GM21717 (cell line): ENCODE measurements at regions not wholly inside any gene's neighbourhood (a gene's known extent, or its start where the extent isn't known, plus 50 kb on each side); places are given as distances from the start of the nearest gene placed in this dataset.

Source experiments
- ATAC-seq: cut with Tn5 transposase; IDR thresholded peaks from one replicate; pipeline ENCODE4 v1.9.1; 2021; ENCODE audit warnings: mild to moderate bottlenecking, moderate library complexity; ENCODE audit not compliant: unreplicated experiment

DNA sequence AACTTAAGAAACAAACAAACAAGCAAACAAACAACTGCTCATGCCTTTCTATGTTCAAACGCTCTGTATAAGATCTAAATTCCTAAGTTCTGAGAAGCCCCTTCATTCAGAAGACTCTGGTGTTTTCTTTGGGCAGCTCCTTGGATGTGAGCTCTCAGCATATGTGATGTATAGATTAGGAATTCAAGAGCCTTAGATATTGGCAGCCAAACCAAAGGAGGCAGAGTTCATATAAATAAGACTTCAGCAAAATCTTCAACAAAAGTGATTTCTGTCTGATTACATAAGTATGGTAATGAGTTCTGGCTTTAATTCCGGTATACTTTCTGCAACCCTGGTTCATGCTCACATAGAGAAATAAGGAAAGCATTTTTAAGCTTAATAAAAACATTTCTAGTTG, 145.6 kb downstream of the DYRK2 start:
- ATAC-seq = no peak

DNA sequence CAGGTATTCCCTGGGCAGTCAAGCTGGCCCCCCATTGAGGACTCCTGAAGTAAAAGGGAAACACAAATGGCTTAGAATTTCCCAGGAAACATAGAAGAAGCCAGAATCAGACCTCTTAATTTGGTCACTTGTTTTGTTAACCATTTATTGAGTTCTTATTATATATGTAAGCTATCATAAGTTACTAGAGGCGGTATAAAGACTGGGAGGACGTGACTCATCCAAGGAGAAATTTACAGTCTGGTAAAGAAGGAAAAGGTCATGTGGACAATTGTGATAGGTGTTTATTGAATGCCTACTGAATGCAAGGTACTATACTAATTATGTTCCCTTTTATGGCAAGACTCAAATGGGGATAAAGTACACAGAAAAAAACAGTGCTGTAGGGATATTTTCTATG, 146.7 kb downstream of the DYRK2 start:
- ATAC-seq = no peak

DNA sequence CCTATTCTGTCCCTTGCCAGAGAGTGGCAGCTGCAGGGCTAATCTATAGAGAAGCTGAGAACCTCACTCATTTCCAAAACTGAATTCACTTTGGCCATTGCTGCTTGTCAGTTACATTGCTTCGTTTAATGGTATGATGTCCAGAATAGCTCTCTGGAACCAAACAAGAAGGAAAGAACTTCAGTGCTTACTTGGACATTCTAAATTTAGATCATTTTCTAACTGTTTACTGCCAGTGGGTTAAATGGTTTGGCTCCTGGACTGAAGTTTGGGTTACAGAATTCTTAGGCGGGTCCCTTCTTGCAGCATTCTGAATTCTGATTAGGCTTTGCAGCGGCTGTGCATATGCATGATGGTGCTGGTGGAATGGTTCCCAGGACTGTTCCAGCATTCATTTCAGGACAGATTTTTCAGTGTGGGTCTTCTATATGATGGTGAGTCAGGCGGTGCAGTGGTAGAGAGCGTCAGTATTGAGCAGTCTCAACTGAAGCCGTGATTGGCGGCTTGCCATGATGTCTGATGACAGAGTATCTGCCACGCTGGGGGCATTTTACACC, 148.7 kb downstream of the DYRK2 start:
- ATAC-seq = no peak

DNA sequence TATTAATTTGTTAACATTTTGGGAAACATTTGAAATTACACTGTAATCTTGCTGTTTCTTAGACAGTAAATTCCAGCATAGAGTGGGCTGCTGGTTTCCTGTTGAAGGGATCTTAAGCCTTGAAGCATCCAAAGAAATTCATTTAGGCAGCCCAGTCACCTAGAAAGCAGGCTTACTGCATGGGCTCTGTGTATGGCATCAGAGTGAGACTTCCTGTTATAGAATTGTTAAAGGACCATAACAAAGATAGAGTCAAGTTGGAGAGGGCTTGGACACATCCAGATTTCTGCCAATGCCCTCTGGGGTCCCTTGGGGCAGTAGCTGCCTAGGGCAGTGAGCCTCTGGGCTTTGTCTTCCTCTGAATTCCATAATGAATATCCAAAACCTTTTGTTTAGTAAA, 149.2 kb downstream of the DYRK2 start:
- no peak for ATAC-seq

DNA sequence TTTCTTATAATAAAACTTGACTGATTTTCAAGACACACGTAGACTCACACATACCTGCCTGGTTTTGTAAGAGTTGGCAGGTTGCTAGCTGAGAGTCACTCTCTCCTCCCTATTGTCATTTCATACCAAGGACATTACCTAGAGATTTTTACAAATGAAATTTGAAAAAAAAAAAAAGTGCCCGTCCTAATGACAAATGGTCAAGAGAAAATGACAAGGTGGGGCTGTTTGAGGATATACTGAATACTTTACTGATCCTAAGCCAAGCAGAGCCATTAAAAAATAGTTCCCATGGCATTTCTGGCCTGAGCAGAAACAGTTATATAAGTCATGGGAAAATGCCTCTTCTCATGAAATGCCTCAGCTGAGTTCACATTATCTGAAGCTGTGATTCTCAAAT, 150.2 kb downstream of the DYRK2 start:
- no peak for ATAC-seq

DNA sequence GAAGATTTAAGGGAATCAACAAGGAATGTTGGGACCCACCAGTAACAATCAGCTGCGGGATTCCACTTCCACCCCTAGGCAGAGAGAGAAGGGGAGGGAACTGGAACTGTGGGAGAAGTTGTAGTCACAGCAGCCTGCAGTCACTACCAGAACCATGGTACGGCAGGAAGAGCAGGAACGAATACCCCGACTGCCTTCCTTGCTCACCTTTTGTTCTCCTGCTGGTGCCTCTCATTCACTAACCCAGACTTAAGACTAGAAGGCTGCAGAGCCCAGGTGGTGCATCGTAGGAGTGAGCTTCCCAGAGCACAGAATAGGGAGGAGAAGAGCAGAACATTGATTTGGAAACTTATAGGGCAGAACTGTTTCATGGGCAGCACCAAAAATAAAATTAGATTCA, 154.2 kb downstream of the DYRK2 start:
- no peak for ATAC-seq

DNA sequence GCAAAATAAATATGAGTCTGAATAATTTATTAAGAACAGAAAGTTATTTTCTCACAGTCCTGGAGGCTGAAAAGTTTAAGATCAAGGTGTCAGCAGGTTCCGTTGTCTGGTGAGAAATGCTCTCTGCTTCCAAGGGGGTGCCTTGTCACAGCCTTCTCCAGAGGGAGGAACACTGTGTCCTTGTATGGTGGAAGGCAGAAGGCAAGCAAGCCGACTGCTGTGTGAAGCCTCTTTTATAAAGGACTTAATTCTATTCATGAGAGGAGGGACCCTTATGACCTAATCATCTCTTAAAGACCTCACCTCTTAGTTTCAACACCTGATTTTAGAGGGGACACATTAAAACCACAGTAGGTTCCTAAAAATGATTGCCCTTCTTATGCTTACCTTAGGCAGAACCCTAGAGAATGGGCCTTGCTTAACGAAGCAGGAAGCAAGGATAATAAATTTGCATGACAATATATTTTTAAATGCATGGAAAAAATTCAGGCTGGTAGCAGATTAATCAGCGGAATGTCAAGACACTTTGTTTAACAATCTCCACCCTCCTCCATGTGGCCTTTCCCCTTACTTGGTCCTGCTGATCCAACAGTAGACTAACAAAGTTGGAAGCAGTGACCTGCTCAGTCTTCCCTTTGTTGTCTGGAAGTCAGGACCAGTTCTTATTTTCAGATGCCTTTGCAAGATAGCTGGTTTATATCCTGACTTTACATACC, 154.9 kb downstream of the DYRK2 start:
- no peak for ATAC-seq

DNA sequence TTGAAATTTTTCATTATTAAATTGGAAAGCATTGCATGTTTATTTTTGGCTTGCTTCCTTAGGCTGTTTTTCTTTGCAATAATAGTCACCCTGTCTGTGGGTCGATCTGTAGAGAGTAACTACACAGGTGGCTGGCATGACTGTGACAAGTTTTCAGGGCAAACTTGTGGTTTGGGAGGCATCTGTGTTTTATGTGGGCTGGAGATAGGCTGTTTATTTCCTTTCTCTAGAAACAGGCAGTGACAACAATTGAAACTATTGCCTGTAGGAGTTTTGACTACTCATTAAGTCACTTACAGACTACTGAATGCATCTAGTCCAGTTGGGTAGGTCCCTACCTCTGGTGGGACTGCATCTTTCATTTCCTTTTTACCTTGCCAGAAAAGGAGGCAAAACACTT, 155.6 kb downstream of the DYRK2 start:
- ATAC-seq = peak; percentile 82

DNA sequence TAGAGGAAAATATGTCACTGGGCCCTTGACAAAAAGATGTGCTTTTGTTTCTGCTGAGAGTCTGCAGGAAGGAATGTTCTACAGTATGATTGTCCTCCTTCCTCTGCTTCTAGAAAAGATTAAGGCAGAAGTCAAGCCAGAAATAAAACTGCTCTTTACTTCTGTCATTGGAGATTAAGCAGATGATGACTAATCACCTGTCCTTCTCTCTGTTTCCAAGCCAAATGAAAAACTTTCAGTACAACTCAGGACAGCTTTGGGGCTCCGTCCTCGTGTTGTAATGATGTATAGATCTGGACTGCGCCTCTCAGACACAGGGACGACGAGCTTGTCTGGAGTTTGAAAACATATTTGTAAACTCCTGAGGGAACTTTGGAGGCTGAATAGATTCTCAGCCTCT, 159.3 kb downstream of the DYRK2 start:
- no peak for ATAC-seq

DNA sequence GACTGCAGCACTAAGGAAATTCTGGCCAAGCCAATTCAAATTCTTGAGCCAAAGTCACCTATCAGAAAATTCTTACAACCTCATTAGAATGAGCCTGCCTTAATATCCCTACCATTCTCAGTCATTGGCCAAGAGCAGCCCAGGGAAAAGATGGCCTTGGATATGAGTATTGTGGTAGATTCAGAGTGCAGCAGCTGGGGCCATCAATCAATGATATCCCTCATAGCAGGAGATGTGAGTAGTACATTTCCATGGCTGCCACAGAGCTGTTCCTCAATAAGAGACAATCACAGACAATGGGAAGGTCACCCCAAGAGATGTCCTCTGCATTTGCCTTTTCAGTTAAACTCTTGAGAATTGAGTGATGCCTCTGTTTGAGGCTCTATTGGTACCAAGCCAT, 161.6 kb downstream of the DYRK2 start:
- no peak for ATAC-seq

DNA sequence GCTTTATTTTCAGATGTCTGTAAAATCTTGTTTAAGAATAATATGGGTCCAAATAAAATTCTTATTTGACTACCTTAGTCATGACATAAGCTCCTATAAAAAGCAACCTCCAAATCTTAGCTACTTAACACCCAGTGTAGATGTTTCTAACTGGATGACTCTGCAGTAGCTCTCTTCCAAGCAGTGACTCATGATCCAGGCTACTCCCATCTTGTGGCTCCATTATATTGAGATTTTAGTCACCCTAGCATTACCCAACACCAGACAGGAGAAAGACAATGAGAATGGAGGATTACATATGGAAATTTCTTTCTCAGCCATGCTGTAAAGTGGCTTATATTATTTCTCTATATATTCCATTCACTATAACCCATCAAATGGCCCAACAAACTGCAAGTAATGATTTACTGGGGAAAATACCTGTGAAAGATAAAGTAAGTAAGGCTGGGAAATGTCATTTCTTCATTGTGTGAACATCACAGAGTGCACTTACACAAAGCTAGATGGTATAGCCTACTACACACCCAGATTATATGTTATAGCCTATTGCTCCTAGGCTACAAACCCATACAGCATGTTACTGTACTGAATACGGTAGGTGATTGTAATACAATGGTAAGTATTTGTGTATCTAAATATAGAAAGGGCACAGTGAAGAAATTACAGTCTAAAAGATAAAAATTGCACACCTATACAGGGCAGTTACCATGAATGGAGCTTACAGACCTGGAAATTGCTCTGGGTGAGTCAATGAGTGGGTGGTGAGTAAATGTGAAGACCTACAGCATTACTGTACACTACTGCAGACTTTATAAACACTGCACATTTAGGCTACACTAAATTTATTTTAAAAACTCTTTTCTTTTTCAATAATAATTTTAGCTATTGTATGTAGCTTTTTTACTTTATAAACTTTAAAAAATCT, 163.2 kb downstream of the DYRK2 start:
- no peak for ATAC-seq

DNA sequence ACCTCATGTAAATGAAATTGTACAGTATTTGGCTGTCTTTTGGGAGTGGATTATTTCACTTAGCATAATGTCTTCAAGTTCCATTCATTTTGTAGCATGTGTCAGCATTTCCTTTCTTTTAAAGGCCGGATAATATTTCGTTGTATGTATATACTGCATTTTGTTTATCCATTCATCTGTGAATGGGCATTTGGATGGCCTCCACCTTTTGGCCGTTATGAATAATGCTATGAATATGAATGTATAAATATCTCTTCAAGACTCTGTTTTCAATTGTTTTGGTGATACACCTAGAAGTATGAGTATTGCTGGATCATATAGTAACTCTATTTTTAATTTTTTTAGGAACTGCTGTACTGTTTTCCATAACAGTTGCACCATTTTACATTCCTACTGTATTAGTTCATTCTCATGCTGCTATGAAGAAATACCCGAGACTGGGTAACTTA, 164.9 kb downstream of the DYRK2 start:
- ATAC-seq = no peak

DNA sequence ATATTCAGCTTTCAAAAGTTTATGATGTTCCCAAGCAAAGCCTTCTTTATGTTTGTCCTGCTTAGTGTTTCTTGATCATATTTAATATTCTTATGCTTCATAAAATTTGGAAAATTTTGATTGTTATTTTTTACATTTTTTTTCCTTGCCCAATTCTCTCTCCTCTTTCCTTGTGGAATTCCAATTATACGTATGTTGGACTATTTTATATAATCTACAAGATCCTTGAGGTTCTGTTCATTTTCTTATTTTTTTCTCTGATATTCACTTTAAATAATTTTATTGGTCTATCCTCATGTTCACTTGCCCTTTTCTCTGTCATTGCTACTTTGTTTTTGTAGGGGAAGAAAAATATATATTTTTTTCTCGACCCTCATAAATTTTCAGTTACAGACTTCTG, 167.7 kb downstream of the DYRK2 start:
- ATAC-seq = no peak

DNA sequence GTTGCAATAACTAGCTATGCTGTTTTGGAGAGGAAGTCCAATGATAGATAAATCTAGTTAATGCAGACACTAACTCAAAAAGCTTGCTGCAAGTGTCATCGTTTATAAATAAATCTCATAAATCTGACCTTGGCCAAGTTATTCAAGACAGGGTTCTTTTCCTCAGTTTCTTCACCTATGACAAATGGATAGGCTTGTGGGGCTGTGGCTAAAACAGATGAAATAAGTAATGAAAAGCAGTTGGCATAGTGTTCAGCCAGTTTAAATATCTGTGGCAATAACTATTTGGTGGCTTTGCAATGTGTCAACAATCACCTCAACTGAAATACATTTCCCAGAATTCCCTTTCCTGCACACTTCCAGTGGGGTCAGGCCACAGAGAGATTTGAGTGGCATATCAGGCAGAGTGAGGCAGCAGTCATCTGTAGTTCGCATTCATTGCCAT, 169.9 kb downstream of the DYRK2 start:
- no peak for ATAC-seq

DNA sequence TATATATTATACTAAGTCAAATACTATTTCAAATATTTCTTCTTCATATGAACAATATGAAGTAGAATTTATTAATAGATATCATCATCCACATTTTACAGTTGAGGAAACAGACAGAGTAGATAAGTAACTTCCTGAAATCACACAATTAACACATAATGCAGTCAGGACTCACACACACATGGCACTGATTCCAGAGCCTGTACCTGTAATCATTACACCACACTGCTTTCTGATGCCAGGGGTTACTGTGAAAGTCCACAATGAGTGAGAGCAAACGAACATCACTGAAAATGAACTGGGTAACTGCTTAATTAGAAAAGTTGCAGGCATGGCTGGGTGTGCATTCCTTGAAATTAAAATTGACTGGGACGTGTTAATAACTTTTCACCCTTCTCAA, 169.3 kb upstream of the IFNG-AS1 start:
- no peak for ATAC-seq

DNA sequence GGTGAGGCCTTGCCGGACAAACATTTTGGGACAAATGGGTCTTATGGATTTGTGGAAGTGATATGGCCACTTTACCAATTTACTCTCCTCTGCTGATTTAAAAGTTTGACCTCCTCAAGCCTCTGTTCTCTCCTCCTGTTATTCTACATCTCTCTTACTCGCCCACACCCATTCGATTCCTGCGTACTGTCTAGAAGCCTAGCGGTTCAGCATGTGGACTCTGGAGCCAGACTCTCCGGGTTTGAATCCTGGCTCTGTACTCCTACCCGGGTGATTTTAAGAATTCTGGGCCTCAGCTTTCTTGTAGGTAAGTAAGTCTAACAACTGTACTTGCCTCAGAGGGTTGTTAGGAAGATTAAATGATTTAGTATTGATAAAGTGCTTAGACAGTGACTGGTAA, 168.6 kb upstream of the IFNG-AS1 start:
- ATAC-seq = no peak

DNA sequence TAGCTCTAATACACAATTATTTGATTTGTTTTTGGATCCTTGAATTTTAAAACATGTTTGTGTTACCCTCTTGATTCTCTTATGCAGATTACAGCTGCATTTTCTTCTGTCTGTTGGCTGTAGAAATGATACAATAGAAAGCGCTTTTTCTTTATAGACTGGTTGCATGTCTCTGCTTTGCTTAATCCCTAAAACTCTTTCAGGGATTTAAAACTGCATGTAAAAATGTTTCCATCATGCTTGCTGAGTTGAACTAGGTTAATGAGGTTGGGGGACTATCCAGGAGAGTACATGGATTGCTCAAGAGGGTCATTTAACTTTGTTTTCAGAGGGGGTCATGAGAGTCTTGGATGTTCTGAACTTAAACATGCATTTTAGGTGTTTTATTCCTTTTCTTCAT, 166.4 kb upstream of the IFNG-AS1 start:
- no peak for ATAC-seq

DNA sequence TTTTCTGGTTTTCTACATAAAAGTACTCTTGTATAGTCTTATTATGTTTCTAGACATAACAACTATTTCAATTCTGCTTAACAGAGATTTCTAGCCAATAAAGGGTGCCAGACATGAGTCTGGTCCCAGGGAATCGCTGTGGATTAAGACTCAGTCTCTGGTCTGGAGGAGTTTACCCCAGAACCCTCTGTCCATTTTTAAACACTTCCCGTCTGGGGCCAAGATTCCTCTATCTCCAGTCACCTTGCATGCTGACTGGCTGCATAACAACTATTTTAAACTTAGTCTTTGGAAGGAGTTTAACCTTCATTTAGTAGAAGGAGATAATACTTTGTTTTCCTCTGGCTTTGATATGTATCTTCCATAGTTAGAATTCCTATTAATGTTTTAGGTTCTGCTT, 163.1 kb upstream of the IFNG-AS1 start:
- no peak for ATAC-seq

DNA sequence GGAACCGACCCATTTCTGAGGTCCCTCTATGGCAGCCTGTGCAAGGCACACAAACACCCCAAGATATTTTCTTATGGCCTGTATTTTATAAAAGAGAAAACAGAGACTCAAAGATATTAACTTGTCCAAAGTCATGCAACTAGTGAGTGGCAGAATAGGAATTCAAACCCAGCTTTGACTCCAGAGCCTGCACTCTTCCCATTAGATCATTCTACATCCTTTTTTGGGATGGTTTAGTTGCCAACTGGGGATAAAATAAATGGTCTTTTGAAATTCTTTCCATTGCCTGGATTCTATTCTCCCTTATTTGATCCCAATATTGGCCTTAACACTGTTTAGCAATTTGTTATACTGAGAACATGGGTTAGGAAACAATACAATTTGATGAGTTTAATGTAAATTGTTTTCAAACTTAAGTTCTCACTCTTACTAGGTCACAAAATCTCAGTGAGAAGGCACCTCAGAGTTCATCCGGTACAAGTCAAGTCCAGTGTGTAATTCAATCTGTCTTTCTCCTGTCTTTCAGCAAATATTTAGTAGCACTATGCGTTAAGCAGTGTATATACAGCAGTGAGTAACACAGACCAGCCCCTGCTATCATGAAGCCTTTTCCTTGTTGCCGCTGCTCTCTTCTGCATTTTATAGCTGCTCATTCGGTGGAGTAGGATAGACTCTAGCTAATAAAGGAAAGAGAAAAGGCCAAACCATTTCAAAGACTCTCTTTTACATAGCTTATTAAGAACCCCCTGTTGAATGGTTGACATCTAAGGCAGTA, 162.1 kb upstream of the IFNG-AS1 start:
- ATAC-seq = no peak

DNA sequence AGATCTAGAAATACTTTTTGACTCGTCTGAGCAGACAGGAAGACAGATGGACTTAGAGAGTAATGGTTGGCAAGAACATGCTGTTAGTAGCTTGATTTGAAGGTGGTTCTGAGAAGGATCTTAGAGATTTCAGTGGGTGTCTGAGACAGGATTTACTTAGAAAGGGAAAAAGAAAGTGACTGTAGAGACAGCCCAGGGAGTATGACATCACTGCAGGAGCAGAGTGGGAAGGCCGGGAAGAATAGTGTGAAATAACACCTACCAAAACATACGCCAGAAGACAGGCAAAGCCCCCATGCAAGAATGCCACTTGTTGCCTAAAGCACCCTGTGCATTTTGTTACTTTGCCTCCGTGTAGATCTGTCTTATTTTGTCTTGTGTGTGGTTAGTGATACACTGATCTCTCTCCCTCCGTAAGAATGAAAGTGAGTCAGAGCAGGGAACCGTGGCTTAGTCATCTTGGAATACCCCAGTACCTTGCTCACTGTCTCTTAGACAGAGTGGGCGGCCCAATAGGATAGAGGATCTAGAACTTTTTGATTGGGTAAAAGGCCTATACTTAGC, 161.3 kb upstream of the IFNG-AS1 start:
- ATAC-seq = peak; percentile 70

DNA sequence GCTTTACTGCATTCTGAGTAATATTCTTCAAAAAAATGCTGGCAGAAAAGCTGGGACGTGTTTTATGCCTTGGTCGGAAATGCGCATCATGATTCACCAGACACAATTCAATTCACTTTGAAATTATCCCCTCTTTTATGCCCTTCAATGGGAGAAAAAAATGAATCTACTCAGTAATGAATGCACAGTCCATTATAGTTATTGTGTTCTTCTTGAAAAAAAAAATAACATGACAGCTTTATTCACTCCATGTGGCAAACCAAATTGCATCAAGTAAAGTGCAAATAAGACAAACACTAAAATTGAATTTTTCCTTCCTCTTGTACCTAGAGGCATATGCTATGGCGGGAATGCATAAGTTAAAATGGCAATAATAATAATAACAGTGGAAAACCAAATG, 159.4 kb upstream of the IFNG-AS1 start:
- no peak for ATAC-seq
